ENCODE measurements at regions not wholly inside any gene's neighbourhood (a gene's known extent, or its start where the extent isn't known, plus 50 kb on each side); places are given as distances from the start of the nearest gene placed in this dataset.

- DNase-seq (ENCODE audit: low read depth): no peak
- TF ChIP-seq, protein P1, sequence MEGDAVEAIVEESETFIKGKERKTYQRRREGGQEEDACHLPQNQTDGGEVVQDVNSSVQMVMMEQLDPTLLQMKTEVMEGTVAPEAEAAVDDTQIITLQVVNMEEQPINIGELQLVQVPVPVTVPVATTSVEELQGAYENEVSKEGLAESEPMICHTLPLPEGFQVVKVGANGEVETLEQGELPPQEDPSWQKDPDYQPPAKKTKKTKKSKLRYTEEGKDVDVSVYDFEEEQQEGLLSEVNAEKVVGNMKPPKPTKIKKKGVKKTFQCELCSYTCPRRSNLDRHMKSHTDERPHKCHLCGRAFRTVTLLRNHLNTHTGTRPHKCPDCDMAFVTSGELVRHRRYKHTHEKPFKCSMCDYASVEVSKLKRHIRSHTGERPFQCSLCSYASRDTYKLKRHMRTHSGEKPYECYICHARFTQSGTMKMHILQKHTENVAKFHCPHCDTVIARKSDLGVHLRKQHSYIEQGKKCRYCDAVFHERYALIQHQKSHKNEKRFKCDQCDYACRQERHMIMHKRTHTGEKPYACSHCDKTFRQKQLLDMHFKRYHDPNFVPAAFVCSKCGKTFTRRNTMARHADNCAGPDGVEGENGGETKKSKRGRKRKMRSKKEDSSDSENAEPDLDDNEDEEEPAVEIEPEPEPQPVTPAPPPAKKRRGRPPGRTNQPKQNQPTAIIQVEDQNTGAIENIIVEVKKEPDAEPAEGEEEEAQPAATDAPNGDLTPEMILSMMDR (IDR thresholded peaks at IDR 0.05; ENCODE audit: low read length, missing control alignments): no peak
- H3K4me3 ChIP-seq (replicated peaks; ENCODE audit: low read depth, low read length): no peak overlapping the region
These were observed 115.1 kb downstream of the ACKR3 start for GRCh38 chr2:236684504-236685256.

DNA sequence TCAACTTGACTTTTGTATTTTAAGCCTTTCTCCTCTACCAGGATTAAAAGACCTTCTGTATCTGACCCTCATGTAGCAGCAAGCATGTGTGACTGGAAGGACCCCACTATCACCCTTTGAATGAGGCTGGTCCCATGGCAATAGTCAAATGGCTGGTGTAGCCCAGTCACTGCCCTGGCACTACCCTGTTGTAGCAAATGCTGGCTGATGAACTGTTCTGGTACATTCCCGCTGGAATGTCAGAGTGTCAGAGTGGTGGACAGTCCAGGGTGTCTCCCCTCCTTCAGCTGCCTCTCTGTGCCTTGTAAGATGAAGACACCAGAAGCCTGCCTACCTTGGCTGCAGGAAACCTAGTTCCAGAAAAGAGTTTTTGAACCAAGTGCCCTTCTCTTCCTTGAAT, 115.7 kb downstream of the ACKR3 start:
- DNase-seq (ENCODE audit: low read depth): no peak
- H3K4me3 ChIP-seq (replicated peaks; ENCODE audit: low read depth, low read length): no peak overlapping the region
- TF ChIP-seq, protein P1 (IDR thresholded peaks at IDR 0.05; ENCODE audit: low read length, missing control alignments): no peak

DNA sequence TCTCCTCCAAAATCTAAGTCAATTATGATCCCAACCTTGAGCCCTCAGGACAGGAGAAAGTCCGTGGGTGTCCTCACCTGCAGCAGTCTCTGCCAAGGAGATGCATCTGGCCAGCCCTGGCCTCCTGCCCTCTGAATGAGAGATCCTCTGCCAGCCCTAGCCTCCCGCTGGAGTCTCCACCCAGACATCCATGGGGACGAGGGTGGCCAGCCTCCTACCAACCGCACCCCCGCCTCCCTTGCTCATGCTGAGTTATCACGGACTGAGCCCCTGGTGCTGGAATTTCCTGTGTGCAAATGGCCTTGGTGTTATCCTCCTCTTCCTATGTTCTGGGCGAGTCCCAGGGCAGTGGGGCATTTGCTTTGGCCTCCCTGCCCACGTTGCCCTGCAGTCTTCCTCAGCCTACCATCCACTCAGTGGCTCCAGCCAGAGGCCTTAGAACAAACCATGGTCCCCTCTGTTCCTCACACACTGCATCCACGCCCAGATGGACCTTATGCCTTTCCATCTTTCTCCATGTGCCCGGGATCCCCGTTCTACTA, 116.4 kb downstream of the ACKR3 start:
- DNase-seq (ENCODE audit: low read depth): no peak
- no peak overlapping the region for H3K4me3 ChIP-seq (replicated peaks; ENCODE audit: low read depth, low read length)
- TF ChIP-seq, protein P1 (IDR thresholded peaks at IDR 0.05; ENCODE audit: low read length, missing control alignments): no peak

GRCh38 chr2:236686561-236686960, 116.9 kb downstream of the ACKR3 start:
- TF ChIP-seq, protein P1 (IDR thresholded peaks at IDR 0.05; ENCODE audit: low read length, missing control alignments): no peak
- H3K4me3 ChIP-seq (replicated peaks; ENCODE audit: low read depth, low read length): no peak overlapping the region
- no peak for DNase-seq (ENCODE audit: low read depth)

- DNase-seq (ENCODE audit: low read depth): no peak
- no peak overlapping the region for H3K4me3 ChIP-seq (replicated peaks; ENCODE audit: low read depth, low read length)
- TF ChIP-seq, protein P1 (IDR thresholded peaks at IDR 0.05; ENCODE audit: low read length, missing control alignments): no peak
These were observed 117.8 kb downstream of the ACKR3 start for GRCh38 chr2:236687296-236687965.

- no peak for DNase-seq (ENCODE audit: low read depth)
- TF ChIP-seq, protein P1 (IDR thresholded peaks at IDR 0.05; ENCODE audit: low read length, missing control alignments): no peak
These were observed 118.5 kb downstream of the ACKR3 start for GRCh38 chr2:236688157-236688556.

More at GRCh38 chr2:236688157-236688556, 118.5 kb downstream of the ACKR3 start:
- no peak overlapping the region for H3K4me3 ChIP-seq (replicated peaks; ENCODE audit: low read depth, low read length)

Measured in fibroblast of pulmonary artery (primary cell).